GM18907 (cell line): ENCODE measurements at regions not wholly inside any gene's neighbourhood (a gene's known extent, or its start where the extent isn't known, plus 50 kb on each side); places are given as distances from the start of the nearest gene placed in this dataset.

Experiments used
- ATAC-seq: cut with Tn5 transposase; IDR thresholded peaks from one replicate; pipeline ENCODE4 v1.9.1; 2021; ENCODE audit warnings: mild to moderate bottlenecking, moderate library complexity; ENCODE audit not compliant: unreplicated experiment

- ATAC-seq = no peak
Measured at GRCh38 chr2:34660741-34661140, 1061.6 kb upstream of the FAM98A start.

DNA sequence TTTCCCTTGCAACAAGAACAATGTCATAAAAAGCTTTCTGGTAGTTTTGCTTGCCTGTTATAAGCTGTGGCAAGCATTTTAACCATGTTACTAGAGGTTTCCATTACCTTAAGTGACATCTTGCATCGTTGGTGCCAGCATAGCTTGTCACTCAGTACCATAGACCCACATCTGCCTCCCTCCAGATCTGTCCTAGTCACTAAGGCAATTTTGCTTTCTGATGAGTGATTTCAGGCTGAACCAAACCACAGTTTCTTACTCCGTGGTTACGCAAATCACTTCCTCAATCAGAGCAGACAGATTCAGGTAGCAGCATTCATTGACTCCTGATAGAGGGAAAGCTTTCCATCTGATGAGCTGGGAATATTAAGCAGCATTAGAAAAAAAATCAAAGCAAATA lies 1057.5 kb upstream of the FAM98A start:
- peak; percentile 99 for ATAC-seq

DNA sequence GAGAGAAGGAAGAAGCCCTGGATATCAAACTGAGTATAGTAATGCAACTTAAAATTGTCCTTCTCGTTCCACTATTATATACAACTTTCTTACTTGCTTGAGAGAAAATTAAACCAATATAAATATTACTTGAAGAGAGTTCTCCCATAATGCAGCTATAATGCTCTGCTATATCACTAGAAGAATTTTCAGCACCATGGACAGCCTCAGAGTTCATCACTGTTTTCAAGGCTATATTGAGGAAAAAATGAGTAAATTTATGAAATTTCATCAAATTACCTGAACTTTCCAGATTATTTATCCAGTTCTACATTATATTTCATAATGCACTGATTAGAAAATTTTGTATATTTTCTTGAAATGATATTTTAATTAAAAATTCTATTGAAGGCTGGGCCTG lies 1053.5 kb upstream of the FAM98A start:
- ATAC-seq = no peak

DNA sequence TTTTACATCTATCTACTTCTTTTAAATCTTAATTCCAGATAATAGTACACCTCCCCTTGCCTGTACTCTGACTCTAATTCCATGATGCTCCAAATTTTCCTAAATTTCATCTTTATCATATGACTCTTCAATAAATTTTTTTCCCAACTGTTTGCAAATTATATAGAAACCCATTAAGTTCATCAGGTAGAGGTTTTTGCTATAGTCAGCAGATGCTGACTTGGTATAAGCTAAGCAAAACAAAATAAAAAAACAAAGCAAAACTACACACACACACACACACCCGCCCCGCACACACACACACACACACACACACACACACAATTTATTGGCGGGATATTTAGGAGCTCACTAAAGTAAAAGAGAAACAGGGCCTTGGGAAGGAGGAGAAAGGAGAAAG lies 1047.8 kb upstream of the FAM98A start:
- no peak for ATAC-seq

- ATAC-seq = no peak
Measured at GRCh38 chr2:34632327-34632726, 1033.2 kb upstream of the FAM98A start.

DNA sequence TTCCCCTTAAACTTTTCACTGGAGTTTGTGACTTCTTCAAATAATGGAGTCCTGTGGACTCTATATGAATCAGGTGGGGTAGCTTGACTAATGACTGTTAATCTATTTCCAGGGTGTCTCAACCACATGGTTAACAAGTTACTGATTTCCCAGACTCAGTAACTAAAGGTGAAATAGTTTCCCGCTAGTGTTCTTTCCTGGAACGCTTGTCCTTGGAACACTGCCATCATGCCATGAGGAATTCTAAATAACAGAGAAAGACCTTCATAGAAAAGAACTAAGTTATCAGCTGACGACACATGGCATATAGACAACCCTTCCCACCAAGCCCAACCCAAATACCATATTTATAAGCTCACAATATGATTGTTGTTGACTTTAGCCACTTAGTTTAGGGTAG lies 1027.9 kb upstream of the FAM98A start:
- ATAC-seq = no peak

DNA sequence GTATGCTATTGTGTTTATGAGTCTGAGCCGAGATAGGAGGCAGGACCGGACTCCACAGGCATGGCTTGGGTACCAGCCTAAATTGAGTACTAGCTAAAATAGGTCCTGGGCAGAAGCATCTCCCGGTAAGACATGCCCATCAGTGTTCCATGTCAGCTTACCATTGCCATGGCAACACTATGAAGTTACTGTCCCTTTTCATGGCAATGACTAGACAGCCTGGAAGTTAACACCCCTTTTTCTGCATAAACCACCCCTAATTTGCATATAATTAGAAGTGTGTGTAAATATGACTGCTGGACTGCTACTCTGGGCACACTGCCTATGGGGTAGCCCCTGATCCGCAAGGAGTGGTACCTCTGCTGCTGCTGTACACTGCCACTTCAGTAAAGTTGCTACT lies 1005.1 kb upstream of the FAM98A start:
- ATAC-seq = no peak

- peak; percentile 68 for ATAC-seq
Measured at GRCh38 chr2:34602262-34602661, 1003.2 kb upstream of the FAM98A start.

DNA sequence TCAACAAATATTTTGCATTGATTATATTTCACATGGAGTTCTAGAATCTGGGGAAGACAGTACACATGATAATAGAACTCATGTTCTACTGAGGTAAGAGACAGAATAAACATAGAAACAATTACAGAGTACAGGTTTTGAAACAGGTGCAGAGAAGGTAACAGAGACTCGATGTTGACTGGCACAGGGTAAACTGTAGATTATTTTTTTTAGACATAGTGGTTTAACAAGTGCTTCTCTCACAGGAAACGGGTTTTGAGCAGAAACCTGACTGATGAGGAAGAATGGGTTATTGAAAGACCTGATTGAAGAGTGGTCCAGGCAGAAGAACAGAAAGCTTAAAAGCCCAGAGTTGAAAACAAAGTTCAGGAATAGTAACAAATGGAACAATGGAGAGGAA lies 1002.5 kb upstream of the FAM98A start:
- no peak for ATAC-seq

GRCh38 chr2:34578641-34579040 lies 979.5 kb upstream of the FAM98A start:
- no peak for ATAC-seq

- ATAC-seq = no peak
Measured at GRCh38 chr2:34570266-34570872, 971.3 kb upstream of the FAM98A start.

DNA sequence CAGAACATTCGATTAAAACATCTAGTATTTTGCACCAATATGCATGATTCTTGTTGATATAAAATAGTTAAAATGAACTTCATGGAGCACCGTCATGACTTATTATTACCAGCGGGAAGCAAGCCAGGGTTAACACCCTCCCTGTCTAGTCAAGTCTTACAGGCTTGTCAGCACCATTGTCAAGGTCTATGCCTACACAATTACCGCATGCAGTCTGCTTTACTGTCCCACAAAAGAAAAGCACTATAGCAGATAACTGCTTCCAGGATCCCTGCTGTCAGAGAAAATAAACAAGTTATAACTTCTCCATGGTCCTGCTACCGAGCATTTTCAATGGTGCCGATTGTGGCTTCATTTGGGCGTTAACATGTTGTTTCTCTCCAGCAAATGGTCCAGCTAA lies 968.0 kb upstream of the FAM98A start:
- no peak for ATAC-seq

GRCh38 chr2:34552337-34552736 lies 953.2 kb upstream of the FAM98A start:
- no peak for ATAC-seq

DNA sequence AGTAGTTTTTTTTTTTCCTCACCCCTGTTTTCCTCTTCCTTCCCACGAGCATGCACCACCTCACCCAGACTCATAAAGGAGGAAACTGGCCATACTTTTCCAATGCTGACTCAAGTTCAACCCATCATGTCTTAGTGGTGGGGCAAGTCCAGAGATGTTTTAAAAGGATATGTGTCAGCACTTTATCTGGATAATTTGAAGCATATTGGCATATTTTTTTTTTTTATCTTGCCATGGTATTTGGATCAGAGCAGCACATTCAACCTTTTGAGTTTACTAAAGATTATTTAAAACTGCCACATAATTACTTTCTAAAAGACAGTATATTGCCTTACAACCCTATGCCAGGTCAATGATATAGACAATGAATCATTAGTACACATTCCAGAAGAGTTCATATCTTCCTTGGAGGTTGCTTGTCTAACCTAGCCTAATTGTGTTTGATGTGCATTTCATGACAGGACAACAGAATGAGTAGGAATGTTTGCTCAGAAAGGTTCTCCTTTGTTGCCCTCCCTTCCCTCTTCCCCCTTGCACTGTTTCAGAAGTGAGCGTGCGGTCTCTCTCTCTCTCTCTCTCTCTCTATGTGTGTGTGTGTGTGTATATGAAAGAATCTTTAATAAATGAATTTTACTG lies 950.7 kb upstream of the FAM98A start:
- ATAC-seq = no peak

DNA sequence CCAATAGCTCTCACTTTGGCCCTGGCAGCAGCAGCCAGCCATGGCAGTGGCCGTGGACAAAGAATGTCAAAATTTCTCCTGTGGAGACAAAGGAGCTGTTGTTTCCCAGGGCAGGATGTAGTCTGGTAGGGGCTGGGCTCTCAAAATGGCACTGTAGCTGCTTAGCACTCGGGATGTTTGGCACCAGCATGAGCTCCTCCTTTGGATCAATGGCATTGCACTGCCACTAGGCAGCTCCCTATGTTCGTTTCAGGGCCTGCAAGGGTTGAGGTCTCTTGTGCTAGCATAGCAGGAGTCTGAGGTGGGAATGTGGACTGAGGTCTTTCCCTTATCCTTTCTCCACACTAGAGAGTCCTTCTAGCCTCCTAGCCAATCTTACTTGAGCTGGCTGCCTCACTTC lies 948.8 kb upstream of the FAM98A start:
- ATAC-seq = no peak

- ATAC-seq = no peak
Measured at GRCh38 chr2:34547340-34547739, 948.2 kb upstream of the FAM98A start.

- ATAC-seq = no peak
Measured at GRCh38 chr2:34545486-34546136, 946.5 kb upstream of the FAM98A start.

- ATAC-seq = no peak
Measured at GRCh38 chr2:34534761-34535160, 935.7 kb upstream of the FAM98A start.

- ATAC-seq = no peak
Measured at GRCh38 chr2:34534341-34534740, 935.2 kb upstream of the FAM98A start.

DNA sequence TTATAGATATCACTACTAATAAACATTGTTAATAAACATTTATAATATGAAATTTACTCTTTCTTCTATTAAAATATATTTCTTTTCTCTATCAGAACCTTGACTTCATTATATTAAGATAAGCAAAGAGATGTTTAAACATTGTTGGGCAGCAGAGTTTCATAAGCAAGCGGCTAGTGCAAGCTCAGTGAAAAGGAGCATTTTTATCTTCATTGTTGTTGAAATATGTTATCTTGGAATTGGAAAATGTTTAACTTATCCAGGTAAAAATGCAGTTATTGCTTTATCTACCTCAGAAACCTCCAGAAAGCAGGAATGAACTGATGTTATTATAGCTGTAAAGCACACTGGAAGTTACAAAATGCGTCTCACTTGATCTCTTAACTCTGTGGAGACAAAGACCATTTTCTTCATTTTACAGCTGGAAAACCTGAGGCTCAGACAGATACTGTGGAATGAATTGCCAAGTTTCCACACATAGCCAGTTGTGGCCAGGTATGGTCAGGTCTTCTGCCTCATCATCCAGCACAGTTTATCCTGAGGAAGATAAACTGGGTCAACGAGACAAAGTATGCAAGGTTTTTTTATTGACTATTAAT lies 934.6 kb upstream of the FAM98A start:
- no peak for ATAC-seq

GRCh38 chr2:34529965-34530364 lies 930.9 kb upstream of the FAM98A start:
- ATAC-seq = no peak

- ATAC-seq = no peak
Measured at GRCh38 chr2:34523958-34524514, 924.9 kb upstream of the FAM98A start.
